ENCODE measurements at regions not wholly inside any gene's neighbourhood (a gene's known extent, or its start where the extent isn't known, plus 50 kb on each side); places are given as distances from the start of the nearest gene placed in this dataset.

DNA sequence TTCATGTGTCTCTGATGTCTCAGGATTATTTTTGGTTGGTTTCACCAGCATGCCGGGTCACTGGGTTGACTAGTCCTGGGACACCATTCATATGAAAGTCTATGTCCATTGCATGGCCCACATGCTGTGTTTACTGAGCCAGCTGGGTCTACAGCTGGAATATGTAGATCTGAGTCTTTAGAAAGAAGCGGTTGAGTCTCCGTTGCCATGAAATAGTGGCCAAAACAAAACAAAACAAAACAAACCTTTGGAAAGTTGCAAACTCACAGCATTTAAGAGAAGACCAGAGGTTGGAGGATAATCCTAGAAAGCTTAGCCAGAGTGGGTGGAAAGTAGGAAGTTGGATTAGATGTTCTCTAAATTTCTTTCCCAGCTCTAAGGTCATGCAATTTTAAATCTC is 191.8 kb upstream of the NTM start:
- BruUV-seq (replicated peaks), result no TSS peak
- POLR2A ChIA-PET, result no interaction called here
- no peak overlapping the region for H2AFZ ChIP-seq (ENCODE audit: low read length)
- H3K27ac ChIP-seq (ENCODE audit: low read depth, low read length, poor library complexity, severe bottlenecking), result no peak overlapping the region
- no peaks in the 10 kb centered on the region for H3K9me2 ChIP-seq (ENCODE audit: insufficient read depth, low read length)
- H3K9me3 ChIP-seq (ENCODE audit: low read length), result no peaks in the 10 kb centered on the region
- H4K20me1 ChIP-seq (ENCODE audit: insufficient read depth, low read length), result no peaks in the 10 kb centered on the region
- TF ChIP-seq CTCF (conservative IDR thresholded peaks at IDR 0.05; ENCODE audit: low read length), result no peak
- TF ChIP-seq EZH2phosphoT487 (IDR thresholded peaks at IDR 0.05; ENCODE audit: borderline replicate concordance, low read depth, low read length), result no peak
- no peak overlapping the region for H3K4me2 ChIP-seq (ENCODE audit: low read length)
- intact Hi-C loops (cut with micrococcal nuclease; ENCODE audit: unreplicated experiment), result no loop called here
- no peaks in the 10 kb centered on the region for H3K79me2 ChIP-seq (ENCODE audit: insufficient read depth, low read depth, low read length)
- H3K4me3 ChIP-seq (ENCODE audit: low read depth, low read length, poor library complexity, severe bottlenecking), result no peak overlapping the region
- CTCF ChIA-PET (ENCODE audit: unreplicated experiment), result no interaction called here
- H3K36me3 ChIP-seq (ENCODE audit: insufficient read depth, low read length), result no peaks in the 10 kb centered on the region
- no peak for DNase-seq (ENCODE audit: low spot score)
- no peaks in the 10 kb centered on the region for H3K4me1 ChIP-seq (ENCODE audit: insufficient read depth, low read length, poor library complexity, severe bottlenecking)

DNA sequence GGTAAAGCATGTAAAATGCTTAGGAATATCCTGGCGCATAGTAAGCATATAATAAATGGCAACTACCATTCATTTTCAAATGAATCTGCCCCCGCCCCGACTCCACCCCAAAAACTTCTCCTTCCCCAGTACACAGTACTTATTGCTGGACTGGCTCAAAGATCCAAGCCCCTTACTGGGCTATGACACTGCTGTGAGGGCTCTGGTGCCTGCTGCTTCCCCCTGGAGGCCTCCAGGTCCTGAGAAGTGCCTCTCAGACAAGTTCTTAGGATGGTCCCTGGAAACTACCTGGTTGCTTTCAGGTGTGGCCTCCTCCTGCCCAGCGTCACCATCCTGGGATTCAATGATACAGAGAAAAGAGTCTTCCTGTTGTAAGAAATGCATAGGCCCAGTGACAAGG is 190.6 kb upstream of the NTM start:
- no peak for TF ChIP-seq EZH2phosphoT487 (IDR thresholded peaks at IDR 0.05; ENCODE audit: borderline replicate concordance, low read depth, low read length)
- no peak for TF ChIP-seq CTCF (conservative IDR thresholded peaks at IDR 0.05; ENCODE audit: low read length)

DNA sequence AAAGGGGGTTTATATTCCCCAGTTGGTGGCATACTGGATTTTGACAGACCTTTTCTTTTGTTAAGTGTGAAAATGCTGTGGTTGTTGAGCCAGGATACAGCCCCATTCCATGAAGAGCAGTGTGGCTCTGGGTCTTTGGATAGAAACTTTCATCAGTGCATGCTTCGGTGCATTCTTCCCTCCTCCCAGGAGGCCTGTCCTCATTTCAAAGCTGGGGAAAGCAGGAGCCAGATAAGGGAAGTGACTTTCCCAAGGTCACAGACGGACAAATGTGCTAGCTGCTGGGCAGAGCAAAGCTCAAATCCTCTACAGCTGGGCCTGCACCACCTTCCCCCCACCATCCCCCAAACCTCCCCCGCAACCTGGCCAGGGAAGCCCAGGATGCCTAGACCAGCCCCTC is 184.5 kb upstream of the NTM start:
- Histone ChIP-seq H3K9me2 (ENCODE audit: insufficient read depth, low read length) (no peaks in the 10 kb centered on the region), H3K27ac (ENCODE audit: low read depth, low read length, poor library complexity, severe bottlenecking) (no peak overlapping the region), H3K4me2 (ENCODE audit: low read length) (no peak overlapping the region), H3K4me1 (ENCODE audit: insufficient read depth, low read length, poor library complexity, severe bottlenecking) (no peaks in the 10 kb centered on the region), H2AFZ (ENCODE audit: low read length) (no peak overlapping the region), H3K79me2 (ENCODE audit: insufficient read depth, low read depth, low read length) (no peaks in the 10 kb centered on the region), H3K4me3 (ENCODE audit: low read depth, low read length, poor library complexity, severe bottlenecking) (no peak overlapping the region), H3K9me3 (ENCODE audit: low read length) (no peaks in the 10 kb centered on the region), H3K36me3 (ENCODE audit: insufficient read depth, low read length) (no peaks in the 10 kb centered on the region), H4K20me1 (ENCODE audit: insufficient read depth, low read length) (no peaks in the 10 kb centered on the region)
- ChIA-PET POLR2A (no interaction called here), CTCF (ENCODE audit: unreplicated experiment) (no interaction called here)
- intact Hi-C loops (cut with micrococcal nuclease; ENCODE audit: unreplicated experiment), result no loop called here
- no TSS peak for BruUV-seq (replicated peaks)
- no peak for DNase-seq (ENCODE audit: low spot score)
- TF ChIP-seq EZH2phosphoT487 (IDR thresholded peaks at IDR 0.05; ENCODE audit: borderline replicate concordance, low read depth, low read length), result no peak
- no peak for TF ChIP-seq CTCF (conservative IDR thresholded peaks at IDR 0.05; ENCODE audit: low read length)

More for the DNA sequence above, 190.6 kb upstream of the NTM start:
- Histone ChIP-seq H3K27ac (ENCODE audit: low read depth, low read length, poor library complexity, severe bottlenecking) (no peak overlapping the region), H3K79me2 (ENCODE audit: insufficient read depth, low read depth, low read length) (no peaks in the 10 kb centered on the region), H2AFZ (ENCODE audit: low read length) (no peak overlapping the region), H3K4me1 (ENCODE audit: insufficient read depth, low read length, poor library complexity, severe bottlenecking) (no peaks in the 10 kb centered on the region), H3K4me2 (ENCODE audit: low read length) (no peak overlapping the region), H3K36me3 (ENCODE audit: insufficient read depth, low read length) (no peaks in the 10 kb centered on the region), H3K4me3 (ENCODE audit: low read depth, low read length, poor library complexity, severe bottlenecking) (no peak overlapping the region), H4K20me1 (ENCODE audit: insufficient read depth, low read length) (no peaks in the 10 kb centered on the region), H3K9me2 (ENCODE audit: insufficient read depth, low read length) (no peaks in the 10 kb centered on the region), H3K9me3 (ENCODE audit: low read length) (no peaks in the 10 kb centered on the region)
- CTCF ChIA-PET (ENCODE audit: unreplicated experiment), result no interaction called here
- POLR2A ChIA-PET, result no interaction called here
- BruUV-seq (replicated peaks), result no TSS peak
- DNase-seq (ENCODE audit: low spot score), result no peak
- intact Hi-C loops (cut with micrococcal nuclease; ENCODE audit: unreplicated experiment), result no loop called here
